B cell (primary cell): ENCODE measurements at regions not wholly inside any gene's neighbourhood (a gene's known extent, or its start where the extent isn't known, plus 50 kb on each side); places are given as distances from the start of the nearest gene placed in this dataset.

ENCODE experiments used
- ATAC-seq: fragments of 200-7000 bp; cut with Tn5 transposase; one replicate; pipeline ENCODE4 v1.10.0; 2021; ENCODE audit warnings: low read depth, mild to moderate bottlenecking, moderate number of reproducible peaks, moderate library complexity
- CTCF ChIA-PET: fragments of 350-600 bp; sonication (Branson Sonifier 250); formaldehyde crosslinking; loops from one replicate; lab custom pipeline; 2021; ENCODE audit warnings: antibody characterized with exemption, inconsistent platforms; lab: Charles Lee
- POLR2A ChIA-PET: fragments of 350-600 bp; sonication (Branson Sonifier 250); formaldehyde crosslinking; loops from one replicate; lab custom pipeline; 2021; ENCODE audit warnings: antibody characterized with exemption; lab: Charles Lee
- DNase-seq: peaks from one replicate; pipeline ENCODE4 v3.0.0; 2013
- H2AFZ ChIP-seq: 2 replicates; pipeline ENCODE4 v1.6.1; 2012; ENCODE audit warnings: mild to moderate bottlenecking, low read depth, low read length; ENCODE audit not compliant: insufficient read depth, poor library complexity, severe bottlenecking
- H3K27ac ChIP-seq, 2 donors: 1 replicate in 1 of 2; 2 replicates in 1 of 2; pipeline ENCODE4 v1.5.1; 2012 to 2013; ENCODE audit warnings: low read length in 2 of 2, mild to moderate bottlenecking in 2 of 2, moderate library complexity in 1 of 2
- H3K27me3 ChIP-seq, 4 experiments: fragments of 200-600 bp in 1 of 4; sonication (generic) in 1 of 4; replicated peaks in 1 of 4; 1 replicate in 2 of 4; 2 replicates in 2 of 4; pipeline versions ENCODE4 v1.6.1 to v1.7.0; 2013 to 2016; ENCODE audit warnings: low read length in 3 of 4, mild to moderate bottlenecking in 2 of 4, mixed read lengths in 1 of 4, moderate library complexity in 1 of 4; ENCODE audit not compliant: insufficient read depth in 4 of 4, control insufficient read depth in 3 of 4; ENCODE audit errors: control extremely low read depth in 1 of 4
- H3K36me3 ChIP-seq, 2 experiments: replicated peaks in 1 of 2; 1 replicate in 1 of 2; 2 replicates in 1 of 2; pipeline versions ENCODE4 v1.6.1 to v1.7.1; 2013; ENCODE audit warnings: low read length in 1 of 2; ENCODE audit not compliant: insufficient read depth in 2 of 2, control insufficient read depth in 1 of 2; ENCODE audit errors: control extremely low read depth in 1 of 2, extremely low read depth in 1 of 2
- H3K4me1 ChIP-seq, 2 donors: fragments of 200-600 bp in 1 of 2; sonication (generic) in 1 of 2; 1 replicate in 1 of 2; 2 replicates in 1 of 2; pipeline versions ENCODE4 v1.5.1 to v1.6.1; 2013 to 2017; ENCODE audit warnings: low read length in 2 of 2; ENCODE audit not compliant: control insufficient read depth in 2 of 2, insufficient read depth in 2 of 2
- H3K4me2 ChIP-seq: replicated peaks from 2 replicates; pipeline ENCODE3; 2012; ENCODE audit warnings: mild to moderate bottlenecking, low read depth, low read length; ENCODE audit not compliant: poor library complexity, severe bottlenecking
- H3K4me3 ChIP-seq, 5 experiments: fragments of 200-600 bp in 1 of 5; sonication (generic) in 1 of 5; 1 replicate in 3 of 5; 2 replicates in 2 of 5; pipeline versions ENCODE4 v1.5.1 to v1.7.0; 2011 to 2016; ENCODE audit warnings: low read length in 4 of 5, mild to moderate bottlenecking in 4 of 5, low read depth in 2 of 5, control low read depth in 1 of 5, moderate library complexity in 1 of 5; ENCODE audit not compliant: insufficient read depth in 1 of 5; ENCODE audit errors: control extremely low read depth in 1 of 5, extremely low read depth in 1 of 5
- H3K79me2 ChIP-seq: fragments of 200-600 bp; sonication (generic); one replicate; pipeline ENCODE4 v1.6.0; 2016; ENCODE audit warnings: low read length; ENCODE audit not compliant: control insufficient read depth, insufficient read depth
- H3K9ac ChIP-seq: fragments of 200-600 bp; sonication (generic); 2 replicates; pipeline ENCODE4 v1.6.1; 2017; ENCODE audit warnings: mild to moderate bottlenecking, low read length, moderate library complexity
- H3K9me3 ChIP-seq, 3 donors: one replicate each; pipeline versions ENCODE4 v1.6.1 to v1.7.1; 2013; ENCODE audit warnings: low read length in 2 of 3; ENCODE audit not compliant: control insufficient read depth in 2 of 3, insufficient read depth in 1 of 3; ENCODE audit errors: control extremely low read depth in 1 of 3
- H4K20me1 ChIP-seq: 2 replicates; pipeline ENCODE4 v1.6.0; 2012; ENCODE audit warnings: mild to moderate bottlenecking, low read length; ENCODE audit not compliant: insufficient read depth, control insufficient read depth, poor library complexity, severe bottlenecking
- H3K27ac Mint-ChIP-seq: one replicate; pipeline ENCODE4 v1.8.0; 2021; ENCODE audit warnings: mixed read lengths
- H3K27me3 Mint-ChIP-seq: one replicate; pipeline ENCODE4 v1.8.0; 2021; ENCODE audit warnings: mixed read lengths
- H3K4me1 Mint-ChIP-seq: one replicate; pipeline ENCODE4 v1.8.0; 2021; ENCODE audit warnings: mixed read lengths
- H3K4me3 Mint-ChIP-seq: one replicate; pipeline ENCODE4 v1.8.0; 2021; ENCODE audit warnings: mixed read lengths
- H3K9me3 Mint-ChIP-seq: one replicate; pipeline ENCODE4 v1.8.0; 2022; ENCODE audit warnings: mixed read lengths; ENCODE audit not compliant: insufficient read depth
- EZH2 ChIP-seq: IDR thresholded peaks from 2 replicates; pipeline ENCODE4 v1.6.1; 2012; ENCODE audit warnings: borderline replicate concordance, low read depth, mild to moderate bottlenecking, moderate library complexity, low read length; ENCODE audit not compliant: insufficient read depth, poor library complexity, severe bottlenecking
- WGBS: methylation state at CpG from one replicate; pipeline ENCODE4 v1.1.5; 2013; ENCODE audit warnings: missing lambda C conversion rate; ENCODE audit not compliant: insufficient coverage; 5-methylcytosine and 5-hydroxymethylcytosine counted together
- intact Hi-C: fragments of 100-400 bp; cut with micrococcal nuclease; formaldehyde crosslinking; loops from one replicate; pipeline ENCODE4 v1.10.0; 2022
- TF ChIP-seq, protein P1 (sequence below): fragments of 200-600 bp; IDR thresholded peaks from one replicate; pipeline ENCODE4 v1.8.0; 2022; ENCODE audit warnings: antibody characterized with exemption, mild to moderate bottlenecking

GRCh38 chr1:163785868-163786405 lies 464.2 kb downstream of the NUF2 start:
- ATAC-seq (no peak), DNase-seq (no peak)
- Mint-ChIP-seq H3K27ac (no peak overlapping the region), H3K27me3 (no peaks in the 10 kb centered on the region), H3K9me3 (peaks cover 5% of the 10 kb centered on the region), H3K4me3 (no peak overlapping the region), H3K4me1 (no peaks in the 10 kb centered on the region)
- no CpG with 5 or more reads among the region's 2 CpGs for WGBS
- intact Hi-C loops, result no loop called here
- ChIA-PET CTCF (no interaction called here), POLR2A (no interaction called here)
- no peak overlapping the region for H2AFZ ChIP-seq
- H3K79me2 ChIP-seq, result no peaks in the 10 kb centered on the region
- H3K4me3 ChIP-seq, result no peak overlapping the region
- no peak overlapping the region for H3K4me2 ChIP-seq
- H3K9ac ChIP-seq, result no peak overlapping the region
- no peak overlapping the region for H3K27ac ChIP-seq
- TF ChIP-seq, protein P1, sequence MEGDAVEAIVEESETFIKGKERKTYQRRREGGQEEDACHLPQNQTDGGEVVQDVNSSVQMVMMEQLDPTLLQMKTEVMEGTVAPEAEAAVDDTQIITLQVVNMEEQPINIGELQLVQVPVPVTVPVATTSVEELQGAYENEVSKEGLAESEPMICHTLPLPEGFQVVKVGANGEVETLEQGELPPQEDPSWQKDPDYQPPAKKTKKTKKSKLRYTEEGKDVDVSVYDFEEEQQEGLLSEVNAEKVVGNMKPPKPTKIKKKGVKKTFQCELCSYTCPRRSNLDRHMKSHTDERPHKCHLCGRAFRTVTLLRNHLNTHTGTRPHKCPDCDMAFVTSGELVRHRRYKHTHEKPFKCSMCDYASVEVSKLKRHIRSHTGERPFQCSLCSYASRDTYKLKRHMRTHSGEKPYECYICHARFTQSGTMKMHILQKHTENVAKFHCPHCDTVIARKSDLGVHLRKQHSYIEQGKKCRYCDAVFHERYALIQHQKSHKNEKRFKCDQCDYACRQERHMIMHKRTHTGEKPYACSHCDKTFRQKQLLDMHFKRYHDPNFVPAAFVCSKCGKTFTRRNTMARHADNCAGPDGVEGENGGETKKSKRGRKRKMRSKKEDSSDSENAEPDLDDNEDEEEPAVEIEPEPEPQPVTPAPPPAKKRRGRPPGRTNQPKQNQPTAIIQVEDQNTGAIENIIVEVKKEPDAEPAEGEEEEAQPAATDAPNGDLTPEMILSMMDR, result no peak
- no peak for TF ChIP-seq EZH2
- no peaks in the 10 kb centered on the region for H4K20me1 ChIP-seq
- H3K27me3 ChIP-seq, result no peaks in the 10 kb centered on the region
- H3K4me1 ChIP-seq, result no peaks in the 10 kb centered on the region
- H3K9me3 ChIP-seq, result peaks cover 0 to 4% (median 4%) of the 10 kb centered on the region in 3 donors
- no peaks in the 10 kb centered on the region for H3K36me3 ChIP-seq

GRCh38 chr1:163789911-163790310 lies 468.2 kb downstream of the NUF2 start:
- no peak overlapping the region for H2AFZ ChIP-seq
- H3K4me1 ChIP-seq, result no peaks in the 10 kb centered on the region
- Mint-ChIP-seq H3K9me3 (peaks cover 4% of the 10 kb centered on the region), H3K4me1 (no peaks in the 10 kb centered on the region), H3K27me3 (no peaks in the 10 kb centered on the region), H3K27ac (no peak overlapping the region), H3K4me3 (no peak overlapping the region)
- H3K4me3 ChIP-seq, result no peak overlapping the region
- no peaks in the 10 kb centered on the region for H3K36me3 ChIP-seq
- H3K9me3 ChIP-seq, result no peaks in the 10 kb centered on the region
- intact Hi-C loops, result no loop called here
- no peak for ATAC-seq
- H3K27ac ChIP-seq, result no peak overlapping the region
- no peak overlapping the region for H3K9ac ChIP-seq
- H4K20me1 ChIP-seq, result no peaks in the 10 kb centered on the region
- ChIA-PET POLR2A (no interaction called here), CTCF (no interaction called here)
- TF ChIP-seq EZH2, result no peak
- TF ChIP-seq, protein P1, result no peak
- no peaks in the 10 kb centered on the region for H3K27me3 ChIP-seq
- no peak overlapping the region for H3K4me2 ChIP-seq
- H3K79me2 ChIP-seq, result no peaks in the 10 kb centered on the region
- WGBS, result 74% methylated on average over 3 of the region's 4 CpGs
- DNase-seq, result no peak
